ENCODE measurements at regions not wholly inside any gene's neighbourhood (a gene's known extent, or its start where the extent isn't known, plus 50 kb on each side); places are given as distances from the start of the nearest gene placed in this dataset.

GRCh38 chr16:50999181-50999580 is 151.9 kb downstream of the SALL1 start:
- no peak for DNase-seq (ENCODE audit: low read depth)
- POLR2A ChIA-PET: no interaction called here
- no peak for TF ChIP-seq CTCF (IDR thresholded peaks at IDR 0.05; ENCODE audit: insufficient read depth, low read depth, low read length)
- no peaks in the 10 kb centered on the region for H3K36me3 ChIP-seq (ENCODE audit: control insufficient read depth, insufficient read depth, low read length)
- H3K27me3 ChIP-seq (ENCODE audit: control insufficient read depth, insufficient read depth, low read length): no peaks in the 10 kb centered on the region
- H3K4me3 ChIP-seq (ENCODE audit: low read depth, low read length): no peak overlapping the region
- CTCF ChIA-PET: no interaction called here

GRCh38 chr16:50998411-50998810 is 152.7 kb downstream of the SALL1 start:
- POLR2A ChIA-PET: no interaction called here
- no peaks in the 10 kb centered on the region for H3K36me3 ChIP-seq (ENCODE audit: control insufficient read depth, insufficient read depth, low read length)
- CTCF ChIA-PET: no interaction called here
- no peak overlapping the region for H3K4me3 ChIP-seq (ENCODE audit: low read depth, low read length)
- TF ChIP-seq CTCF (IDR thresholded peaks at IDR 0.05; ENCODE audit: insufficient read depth, low read depth, low read length): no peak
- H3K27me3 ChIP-seq (ENCODE audit: control insufficient read depth, insufficient read depth, low read length): no peaks in the 10 kb centered on the region
- no peak for DNase-seq (ENCODE audit: low read depth)

GRCh38 chr16:50997679-50998078 is 153.4 kb downstream of the SALL1 start:
- ChIA-PET POLR2A (no interaction called here), CTCF (no interaction called here)
- H3K36me3 ChIP-seq (ENCODE audit: control insufficient read depth, insufficient read depth, low read length): no peaks in the 10 kb centered on the region
- no peak for DNase-seq (ENCODE audit: low read depth)
- H3K27me3 ChIP-seq (ENCODE audit: control insufficient read depth, insufficient read depth, low read length): no peaks in the 10 kb centered on the region
- no peak for TF ChIP-seq CTCF (IDR thresholded peaks at IDR 0.05; ENCODE audit: insufficient read depth, low read depth, low read length)
- no peak overlapping the region for H3K4me3 ChIP-seq (ENCODE audit: low read depth, low read length)

- DNase-seq (ENCODE audit: low read depth): no peak
- ChIA-PET CTCF (no interaction called here), POLR2A (no interaction called here)
- Histone ChIP-seq H3K36me3 (ENCODE audit: control insufficient read depth, insufficient read depth, low read length) (no peaks in the 10 kb centered on the region), H3K27me3 (ENCODE audit: control insufficient read depth, insufficient read depth, low read length) (no peaks in the 10 kb centered on the region), H3K4me3 (ENCODE audit: low read depth, low read length) (no peak overlapping the region)
- TF ChIP-seq CTCF (IDR thresholded peaks at IDR 0.05; ENCODE audit: insufficient read depth, low read depth, low read length): no peak
Observed at GRCh38 chr16:50996830-50997186, 154.3 kb downstream of the SALL1 start.

- no peak for TF ChIP-seq CTCF (IDR thresholded peaks at IDR 0.05; ENCODE audit: insufficient read depth, low read depth, low read length)
- Histone ChIP-seq H3K36me3 (ENCODE audit: control insufficient read depth, insufficient read depth, low read length) (no peaks in the 10 kb centered on the region), H3K4me3 (ENCODE audit: low read depth, low read length) (no peak overlapping the region), H3K27me3 (ENCODE audit: control insufficient read depth, insufficient read depth, low read length) (no peaks in the 10 kb centered on the region)
- CTCF ChIA-PET: no interaction called here
- POLR2A ChIA-PET: no interaction called here
- DNase-seq (ENCODE audit: low read depth): no peak
Observed at GRCh38 chr16:50996166-50996829, 154.8 kb downstream of the SALL1 start.
